CD4-positive, alpha-beta memory T cell (primary cell): ENCODE measurements at regions not wholly inside any gene's neighbourhood (a gene's known extent, or its start where the extent isn't known, plus 50 kb on each side); places are given as distances from the start of the nearest gene placed in this dataset.

Experiments
- CTCF ChIA-PET: fragments of 350-600 bp; sonication (Branson Sonifier 250); formaldehyde crosslinking; loops from one replicate; lab custom pipeline; 2021; ENCODE audit warnings: inconsistent platforms; ENCODE audit not compliant: partially characterized antibody; lab: Charles Lee
- POLR2A ChIA-PET: fragments of 350-600 bp; sonication (Branson Sonifier 250); formaldehyde crosslinking; loops from one replicate; lab custom pipeline; 2021; ENCODE audit not compliant: partially characterized antibody; lab: Charles Lee
- DNase-seq, 5 donors: peaks; one replicate each; pipeline versions ENCODE4 v3.0.0 to v3.0.0-alpha.2; 2020 to 2022; ENCODE audit warnings: mixed read lengths in 1 of 5
- H3K27ac ChIP-seq: one replicate; pipeline ENCODE4 v1.7.0; 2013; ENCODE audit warnings: low read depth, low read length
- H3K27me3 ChIP-seq: 2 replicates; pipeline ENCODE4 v1.7.0; 2013; ENCODE audit warnings: mild to moderate bottlenecking, low read length, moderate library complexity; ENCODE audit not compliant: insufficient read depth
- H3K36me3 ChIP-seq: 2 replicates; pipeline ENCODE4 v1.7.0; 2013; ENCODE audit warnings: mild to moderate bottlenecking, low read length, moderate library complexity; ENCODE audit not compliant: insufficient read depth
- H3K4me1 ChIP-seq: 2 replicates; pipeline ENCODE4 v1.7.0; 2013; ENCODE audit warnings: mild to moderate bottlenecking, low read length, moderate library complexity; ENCODE audit not compliant: insufficient read depth
- H3K4me3 ChIP-seq, 2 donors: one replicate each; pipeline ENCODE4 v1.7.0; 2013; ENCODE audit warnings: low read length in 2 of 2, mild to moderate bottlenecking in 1 of 2
- H3K9me3 ChIP-seq, 2 donors: one replicate each; pipeline ENCODE4 v1.7.0; 2013; ENCODE audit warnings: low read length in 2 of 2, control low read depth in 1 of 2; ENCODE audit not compliant: control insufficient read depth in 1 of 2
- H3K27ac Mint-ChIP-seq, 7 donors: one replicate each; pipeline ENCODE4 v1.8.0; 2020 to 2021; ENCODE audit warnings: mixed read lengths in 7 of 7, mild to moderate bottlenecking in 6 of 7, inconsistent platforms in 3 of 7, moderate library complexity in 3 of 7
- H3K27me3 Mint-ChIP-seq, 2 donors: one replicate each; pipeline ENCODE4 v1.8.0; 2020 to 2021; ENCODE audit warnings: mixed read lengths in 2 of 2
- H3K36me3 Mint-ChIP-seq, 2 donors: one replicate each; pipeline ENCODE4 v1.8.0; 2020 to 2021; ENCODE audit warnings: mixed read lengths in 2 of 2, inconsistent platforms in 1 of 2, mild to moderate bottlenecking in 1 of 2
- H3K4me1 Mint-ChIP-seq, 4 donors: one replicate each; pipeline ENCODE4 v1.8.0; 2020 to 2021; ENCODE audit warnings: mixed read lengths in 4 of 4, mild to moderate bottlenecking in 1 of 4
- H3K4me3 Mint-ChIP-seq, 8 donors: one replicate each; pipeline ENCODE4 v1.8.0; 2020 to 2021; ENCODE audit warnings: mixed read lengths in 8 of 8, mild to moderate bottlenecking in 7 of 8, moderate library complexity in 6 of 8, inconsistent platforms in 3 of 8
- H3K9me3 Mint-ChIP-seq, 8 donors: one replicate each; pipeline ENCODE4 v1.8.0; 2020 to 2021; ENCODE audit warnings: mixed read lengths in 8 of 8, mild to moderate bottlenecking in 5 of 8, inconsistent platforms in 3 of 8, moderate library complexity in 1 of 8
- intact Hi-C: fragments of 100-400 bp; cut with micrococcal nuclease; formaldehyde crosslinking; loops from one replicate; pipeline ENCODE4 v1.15.1; 2023

GRCh38 chr5:88666761-88667495 is 216.1 kb downstream of the MEF2C start:
- Mint-ChIP-seq H3K27ac (peak overlapping the region in 3 of 7 donors; percentile 17 to 70 (median 20)), H3K4me1 (peaks cover 19 to 32% (median 28%) of the 10 kb centered on the region in 4 donors), H3K27me3 (peaks cover 69 to 80% of the 10 kb centered on the region in 2 donors), H3K9me3 (peaks cover 0 to 52% (median 29%) of the 10 kb centered on the region in 8 donors), H3K36me3 (peaks cover 0 to 1% of the 10 kb centered on the region in 2 donors), H3K4me3 (peak overlapping the region; percentile 75 to 91 (median 86))
- Histone ChIP-seq H3K9me3 (no peaks in the 10 kb centered on the region), H3K4me1 (peaks cover 27% of the 10 kb centered on the region), H3K27me3 (peaks cover 73% of the 10 kb centered on the region), H3K36me3 (no peaks in the 10 kb centered on the region), H3K4me3 (peak overlapping the region; percentile 31 to 46), H3K27ac (no peak overlapping the region)
- CTCF ChIA-PET: interaction anchor here (1.0 to 1.4 kb wide), 4 partner anchors 9 to 886 kb away, joined by 3 to 7 read pairs (median 4); no protein-coding TSS in a partner anchor
- intact Hi-C loops: no loop called here
- no peak for DNase-seq
- POLR2A ChIA-PET: no interaction called here

GRCh38 chr5:88665750-88666215 is 217.2 kb downstream of the MEF2C start:
- H3K27me3 ChIP-seq: peaks cover 72% of the 10 kb centered on the region
- intact Hi-C loops: no loop called here

GRCh38 chr5:88664645-88665044 is 218.3 kb downstream of the MEF2C start:
- no peaks in the 10 kb centered on the region for H3K36me3 ChIP-seq
- ChIA-PET CTCF (interaction anchor here (1.0 to 1.8 kb wide), 3 partner anchors 15 to 27 kb away, joined by 3 to 5 read pairs (median 3); no protein-coding TSS in a partner anchor), POLR2A (no interaction called here)
- H3K4me3 Mint-ChIP-seq: no peak overlapping the region
- H3K9me3 Mint-ChIP-seq: peaks cover 0 to 54% (median 37%) of the 10 kb centered on the region in 8 donors
- no peak overlapping the region for H3K27ac Mint-ChIP-seq
- no peak for DNase-seq
- H3K27ac ChIP-seq: no peak overlapping the region
- peaks cover 68 to 76% of the 10 kb centered on the region in 2 donors for H3K27me3 Mint-ChIP-seq
- H3K9me3 ChIP-seq: no peaks in the 10 kb centered on the region
- H3K4me1 ChIP-seq: peaks cover 31% of the 10 kb centered on the region
- H3K27me3 ChIP-seq: peaks cover 70% of the 10 kb centered on the region
- H3K4me1 Mint-ChIP-seq: peaks cover 28 to 49% (median 37%) of the 10 kb centered on the region in 4 donors
- H3K36me3 Mint-ChIP-seq: peaks cover 0 to 5% of the 10 kb centered on the region in 2 donors
- H3K4me3 ChIP-seq: no peak overlapping the region
- intact Hi-C loops: no loop called here

More at GRCh38 chr5:88665750-88666215, 217.2 kb downstream of the MEF2C start:
- Mint-ChIP-seq H3K27me3 (peaks cover 69 to 78% of the 10 kb centered on the region in 2 donors), H3K9me3 (peaks cover 0 to 54% (median 35%) of the 10 kb centered on the region in 8 donors), H3K4me3 (peak overlapping the region; percentile 39 to 91 (median 86)), H3K4me1 (peaks cover 24 to 40% (median 30%) of the 10 kb centered on the region in 4 donors), H3K27ac (peak overlapping the region in 1 of 7 donors; percentile 17), H3K36me3 (peaks cover 0 to 3% of the 10 kb centered on the region in 2 donors)
- Histone ChIP-seq H3K9me3 (no peaks in the 10 kb centered on the region), H3K4me1 (peaks cover 30% of the 10 kb centered on the region), H3K4me3 (no peak overlapping the region), H3K27ac (no peak overlapping the region), H3K36me3 (no peaks in the 10 kb centered on the region)
- ChIA-PET CTCF (interaction anchor here (1.0 to 1.6 kb wide), 3 partner anchors 24 to 885 kb away, joined by 3 to 7 read pairs (median 3); no protein-coding TSS in a partner anchor), POLR2A (no interaction called here)
- DNase-seq: no peak

GRCh38 chr5:88663793-88664216 is 219.2 kb downstream of the MEF2C start:
- peak overlapping the region in 1 of 8 donors; percentile 3 for H3K4me3 Mint-ChIP-seq
- CTCF ChIA-PET: interaction anchor here (0.6 to 1.8 kb wide), 5 partner anchors 16 to 28 kb away, joined by 3 to 5 read pairs (median 3); no protein-coding TSS in a partner anchor

GRCh38 chr5:88662846-88663245 is 220.1 kb downstream of the MEF2C start:
- ChIA-PET POLR2A (no interaction called here), CTCF (interaction anchor here (0.6 to 1.8 kb wide), 3 partner anchors 17 to 29 kb away, joined by 3 to 5 read pairs (median 3); no protein-coding TSS in a partner anchor)
- Mint-ChIP-seq H3K27me3 (peaks cover 73 to 78% of the 10 kb centered on the region in 2 donors), H3K4me3 (no peak overlapping the region), H3K36me3 (peaks cover 0 to 7% of the 10 kb centered on the region in 2 donors), H3K4me1 (peaks cover 26 to 43% (median 36%) of the 10 kb centered on the region in 4 donors), H3K9me3 (peaks cover 2 to 57% (median 39%) of the 10 kb centered on the region in 8 donors), H3K27ac (no peak overlapping the region)
- Histone ChIP-seq H3K27ac (no peak overlapping the region), H3K4me1 (peaks cover 32% of the 10 kb centered on the region), H3K9me3 (no peaks in the 10 kb centered on the region), H3K27me3 (peaks cover 69% of the 10 kb centered on the region), H3K4me3 (no peak overlapping the region), H3K36me3 (no peaks in the 10 kb centered on the region)
- no peak for DNase-seq
- intact Hi-C loops: no loop called here

More at GRCh38 chr5:88663793-88664216, 219.2 kb downstream of the MEF2C start:
- POLR2A ChIA-PET: no interaction called here
- no peak overlapping the region for H3K27ac ChIP-seq
- no peak for DNase-seq
- peaks cover 0 to 5% of the 10 kb centered on the region in 2 donors for H3K36me3 Mint-ChIP-seq
- peaks cover 34% of the 10 kb centered on the region for H3K4me1 ChIP-seq
- H3K9me3 Mint-ChIP-seq: peaks cover 0 to 57% (median 38%) of the 10 kb centered on the region in 8 donors
- peaks cover 72 to 79% of the 10 kb centered on the region in 2 donors for H3K27me3 Mint-ChIP-seq
- H3K9me3 ChIP-seq: no peaks in the 10 kb centered on the region
- peaks cover 29 to 49% (median 38%) of the 10 kb centered on the region in 4 donors for H3K4me1 Mint-ChIP-seq
- H3K27me3 ChIP-seq: peaks cover 65% of the 10 kb centered on the region
- peak overlapping the region in 1 of 7 donors; percentile 17 for H3K27ac Mint-ChIP-seq
- intact Hi-C loops: no loop called here
- H3K36me3 ChIP-seq: no peaks in the 10 kb centered on the region
- no peak overlapping the region for H3K4me3 ChIP-seq

- intact Hi-C loops: no loop called here
- H3K9me3 Mint-ChIP-seq: peaks cover 2 to 52% (median 35%) of the 10 kb centered on the region in 8 donors
- H3K27ac Mint-ChIP-seq: peak overlapping the region in 1 of 7 donors; percentile 71
- DNase-seq: no peak
- H3K36me3 Mint-ChIP-seq: peaks cover 0 to 6% of the 10 kb centered on the region in 2 donors
- peaks cover 25% of the 10 kb centered on the region for H3K4me1 ChIP-seq
- H3K4me3 ChIP-seq: no peak overlapping the region
- peaks cover 64 to 69% of the 10 kb centered on the region in 2 donors for H3K27me3 Mint-ChIP-seq
- H3K27ac ChIP-seq: no peak overlapping the region
- H3K4me1 Mint-ChIP-seq: peaks cover 18 to 33% (median 25%) of the 10 kb centered on the region in 4 donors
- H3K4me3 Mint-ChIP-seq: peak overlapping the region in 2 of 8 donors; percentile 65 to 77
- H3K9me3 ChIP-seq: no peaks in the 10 kb centered on the region
- peaks cover 65% of the 10 kb centered on the region for H3K27me3 ChIP-seq
- ChIA-PET POLR2A (no interaction called here), CTCF (no interaction called here)
- H3K36me3 ChIP-seq: no peaks in the 10 kb centered on the region
These were observed 221.2 kb downstream of the MEF2C start for GRCh38 chr5:88661806-88662207.
